ENCODE measurements at regions not wholly inside any gene's neighbourhood (a gene's known extent, or its start where the extent isn't known, plus 50 kb on each side); places are given as distances from the start of the nearest gene placed in this dataset.

- TF ChIP-seq CTCF (conservative IDR thresholded peaks at IDR 0.05; ENCODE audit: low read depth, low read length) (no peak), RAD21 (IDR thresholded peaks at IDR 0.05; ENCODE audit: low read length) (no peak), MAFK (IDR thresholded peaks at IDR 0.05; ENCODE audit: low read depth, low read length) (no peak), RCOR1 (IDR thresholded peaks at IDR 0.05; ENCODE audit: insufficient replicate concordance, low read length) (no peak), SMC3 (IDR thresholded peaks at IDR 0.05; ENCODE audit: low read depth, low read length) (no peak), FOS (IDR thresholded peaks at IDR 0.05; ENCODE audit: low read depth, low read length) (no peak)
These were observed 623.3 kb downstream of the LRFN5 start for GRCh38 chr14:42229976-42230375.
